Osteoblast (primary cell): ENCODE measurements at regions not wholly inside any gene's neighbourhood (a gene's known extent, or its start where the extent isn't known, plus 50 kb on each side); places are given as distances from the start of the nearest gene placed in this dataset.

Experiments used
- DNase-seq: peaks from one replicate; pipeline ENCODE4 v3.0.0; 2011; ENCODE audit warnings: low spot score, mixed read lengths; ENCODE audit not compliant: insufficient read length; ENCODE audit errors: missing footprints
- H2AFZ ChIP-seq: 2 replicates; pipeline ENCODE4 v1.6.0; 2011; ENCODE audit warnings: mild to moderate bottlenecking, low read length
- H3K27ac ChIP-seq: 2 replicates; pipeline ENCODE4 v1.5.1; 2011; ENCODE audit warnings: mild to moderate bottlenecking, low read depth, low read length, moderate library complexity
- H3K27me3 ChIP-seq: 2 replicates; pipeline ENCODE4 v1.6.0; 2012; ENCODE audit warnings: mild to moderate bottlenecking, control low read depth, inconsistent platforms, low read length, moderate library complexity; ENCODE audit not compliant: insufficient read depth
- H3K36me3 ChIP-seq: 2 replicates; pipeline ENCODE4 v1.5.1; 2011; ENCODE audit warnings: mild to moderate bottlenecking, low read length, control low read depth, moderate library complexity; ENCODE audit not compliant: insufficient read depth
- H3K4me1 ChIP-seq: 2 replicates; pipeline ENCODE4 v1.5.1; 2011; ENCODE audit warnings: mild to moderate bottlenecking, low read length, control low read depth, moderate library complexity; ENCODE audit not compliant: insufficient read depth
- H3K4me2 ChIP-seq: 2 replicates; pipeline ENCODE4 v1.6.0; 2011; ENCODE audit warnings: mild to moderate bottlenecking, low read length; ENCODE audit not compliant: insufficient read depth
- H3K4me3 ChIP-seq: fragments of 200-600 bp; sonication (generic); 3 replicates; pipeline ENCODE4 v1.5.1; 2012; ENCODE audit warnings: mild to moderate bottlenecking, low read length, inconsistent platforms; ENCODE audit not compliant: insufficient read depth
- H3K79me2 ChIP-seq: 2 replicates; pipeline ENCODE4 v1.6.0; 2012; ENCODE audit warnings: mild to moderate bottlenecking, low read length, control low read depth, inconsistent platforms; ENCODE audit not compliant: insufficient read depth
- H3K9me3 ChIP-seq: 2 replicates; pipeline ENCODE4 v1.5.1; 2011; ENCODE audit warnings: low read depth, low read length, control low read depth
- H4K20me1 ChIP-seq: 2 replicates; pipeline ENCODE4 v1.6.0; 2012; ENCODE audit warnings: mild to moderate bottlenecking, low read length, control low read depth; ENCODE audit not compliant: insufficient read depth
- TF ChIP-seq, protein P1 (sequence below): IDR thresholded peaks from 2 replicates; pipeline ENCODE4 v1.5.1; 2011; ENCODE audit warnings: mild to moderate bottlenecking, low read depth, low read length, moderate library complexity; ENCODE audit errors: extremely low read depth

DNA sequence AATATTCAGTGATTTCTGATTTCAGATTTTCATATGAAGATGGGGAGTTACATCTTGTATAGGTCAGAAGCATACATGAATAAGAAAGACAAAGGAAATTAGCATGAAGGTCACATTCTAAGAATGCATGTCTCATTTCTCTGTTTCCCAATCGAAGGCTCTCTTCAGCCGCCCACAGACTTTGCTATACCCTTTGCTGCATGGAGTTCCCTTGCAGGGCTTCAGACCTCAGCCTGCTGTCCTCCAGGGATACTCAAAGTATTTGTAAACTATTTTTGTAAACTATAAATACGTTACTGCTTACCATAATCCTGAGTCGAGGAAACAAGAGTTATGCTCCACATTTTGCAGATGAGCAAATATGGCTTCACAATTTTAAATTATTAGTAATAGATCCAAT lies 738.4 kb downstream of the PCDH18 start:
- no peaks in the 10 kb centered on the region for H3K27me3 ChIP-seq
- no peak overlapping the region for H3K4me3 ChIP-seq
- H3K9me3 ChIP-seq: no peaks in the 10 kb centered on the region
- no peak overlapping the region for H3K4me2 ChIP-seq
- no peaks in the 10 kb centered on the region for H3K4me1 ChIP-seq
- no peak overlapping the region for H3K27ac ChIP-seq
- TF ChIP-seq, protein P1, sequence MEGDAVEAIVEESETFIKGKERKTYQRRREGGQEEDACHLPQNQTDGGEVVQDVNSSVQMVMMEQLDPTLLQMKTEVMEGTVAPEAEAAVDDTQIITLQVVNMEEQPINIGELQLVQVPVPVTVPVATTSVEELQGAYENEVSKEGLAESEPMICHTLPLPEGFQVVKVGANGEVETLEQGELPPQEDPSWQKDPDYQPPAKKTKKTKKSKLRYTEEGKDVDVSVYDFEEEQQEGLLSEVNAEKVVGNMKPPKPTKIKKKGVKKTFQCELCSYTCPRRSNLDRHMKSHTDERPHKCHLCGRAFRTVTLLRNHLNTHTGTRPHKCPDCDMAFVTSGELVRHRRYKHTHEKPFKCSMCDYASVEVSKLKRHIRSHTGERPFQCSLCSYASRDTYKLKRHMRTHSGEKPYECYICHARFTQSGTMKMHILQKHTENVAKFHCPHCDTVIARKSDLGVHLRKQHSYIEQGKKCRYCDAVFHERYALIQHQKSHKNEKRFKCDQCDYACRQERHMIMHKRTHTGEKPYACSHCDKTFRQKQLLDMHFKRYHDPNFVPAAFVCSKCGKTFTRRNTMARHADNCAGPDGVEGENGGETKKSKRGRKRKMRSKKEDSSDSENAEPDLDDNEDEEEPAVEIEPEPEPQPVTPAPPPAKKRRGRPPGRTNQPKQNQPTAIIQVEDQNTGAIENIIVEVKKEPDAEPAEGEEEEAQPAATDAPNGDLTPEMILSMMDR: no peak
- DNase-seq: no peak
- H3K36me3 ChIP-seq: no peaks in the 10 kb centered on the region
- no peaks in the 10 kb centered on the region for H3K79me2 ChIP-seq
- H2AFZ ChIP-seq: no peak overlapping the region
- no peaks in the 10 kb centered on the region for H4K20me1 ChIP-seq

DNA sequence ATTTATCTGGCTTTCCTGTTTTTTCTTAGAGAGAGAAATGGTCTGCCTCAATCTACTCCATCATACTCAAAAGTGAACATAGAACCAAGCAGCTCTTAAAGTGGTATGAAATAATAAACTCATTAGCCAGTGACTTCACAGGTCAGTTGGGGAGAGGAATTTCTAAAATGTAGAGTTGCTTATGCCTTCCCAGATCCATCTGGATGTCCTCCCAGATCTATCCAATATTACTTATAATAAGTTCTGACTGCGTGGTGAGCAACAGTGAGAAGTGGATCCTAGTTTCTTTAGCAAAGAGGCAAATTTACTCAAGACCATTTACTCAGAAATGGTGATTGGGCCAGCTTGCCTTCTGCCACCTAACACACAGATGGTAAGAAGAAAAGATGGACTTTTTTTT lies 748.0 kb downstream of the PCDH18 start:
- no peak overlapping the region for H3K27ac ChIP-seq
- no peak for DNase-seq
- no peaks in the 10 kb centered on the region for H3K4me1 ChIP-seq
- H4K20me1 ChIP-seq: no peaks in the 10 kb centered on the region
- no peaks in the 10 kb centered on the region for H3K79me2 ChIP-seq
- no peaks in the 10 kb centered on the region for H3K36me3 ChIP-seq
- H3K4me2 ChIP-seq: no peak overlapping the region
- no peaks in the 10 kb centered on the region for H3K27me3 ChIP-seq
- H3K4me3 ChIP-seq: no peak overlapping the region
- H3K9me3 ChIP-seq: no peaks in the 10 kb centered on the region
- no peak overlapping the region for H2AFZ ChIP-seq
- TF ChIP-seq, protein P1: no peak

DNA sequence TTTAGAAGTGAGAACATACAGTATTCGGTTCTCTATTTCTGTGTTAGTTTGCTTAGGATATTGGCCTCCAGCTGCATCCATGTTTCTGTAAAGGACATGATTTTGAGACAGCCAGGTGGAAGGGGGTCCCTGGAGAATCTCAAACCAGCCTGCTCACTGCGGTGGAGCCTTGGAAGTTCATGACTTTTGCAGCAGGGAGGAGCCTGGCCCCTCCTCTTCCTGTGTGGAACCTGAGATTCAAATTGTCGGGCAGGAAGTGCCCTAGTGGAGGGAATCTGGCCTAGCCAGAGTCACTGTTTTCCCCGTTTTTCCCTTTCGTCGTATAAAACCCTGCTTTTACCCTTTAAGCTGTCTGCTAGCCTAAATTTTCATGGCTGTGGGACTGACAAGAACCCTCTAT lies 762.6 kb downstream of the PCDH18 start:
- Histone ChIP-seq H3K4me1 (no peaks in the 10 kb centered on the region), H3K4me3 (no peak overlapping the region), H3K36me3 (no peaks in the 10 kb centered on the region), H2AFZ (no peak overlapping the region), H3K27me3 (no peaks in the 10 kb centered on the region), H3K27ac (no peak overlapping the region), H3K4me2 (no peak overlapping the region), H3K9me3 (no peaks in the 10 kb centered on the region), H3K79me2 (no peaks in the 10 kb centered on the region), H4K20me1 (no peaks in the 10 kb centered on the region)
- TF ChIP-seq, protein P1: no peak
- DNase-seq: no peak

DNA sequence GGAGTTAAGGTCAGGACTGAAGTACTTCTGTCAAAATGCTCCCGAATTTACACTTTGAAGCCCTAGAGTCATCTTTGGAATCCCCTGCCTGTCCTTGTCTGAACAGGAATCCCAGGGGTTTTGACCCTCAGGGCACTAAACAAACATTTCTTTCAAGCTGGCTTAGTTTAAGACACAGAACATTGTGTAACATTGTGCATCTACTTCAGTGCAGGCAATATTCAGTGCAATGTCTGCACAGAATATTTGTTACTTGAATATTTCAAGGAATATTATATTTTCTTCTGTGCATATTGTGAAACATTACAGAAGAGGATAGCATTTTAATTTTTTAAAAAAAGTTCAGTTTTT lies 763.4 kb downstream of the PCDH18 start:
- H2AFZ ChIP-seq: no peak overlapping the region
- no peak overlapping the region for H3K4me3 ChIP-seq
- H3K4me2 ChIP-seq: no peak overlapping the region
- no peaks in the 10 kb centered on the region for H3K79me2 ChIP-seq
- no peaks in the 10 kb centered on the region for H3K4me1 ChIP-seq
- no peak overlapping the region for H3K27ac ChIP-seq
- H3K9me3 ChIP-seq: no peaks in the 10 kb centered on the region
- no peaks in the 10 kb centered on the region for H4K20me1 ChIP-seq
- TF ChIP-seq, protein P1: no peak
- no peaks in the 10 kb centered on the region for H3K27me3 ChIP-seq
- DNase-seq: no peak
- no peaks in the 10 kb centered on the region for H3K36me3 ChIP-seq
